Neuronal stem cell (in vitro differentiated cells): ENCODE measurements at regions not wholly inside any gene's neighbourhood (a gene's known extent, or its start where the extent isn't known, plus 50 kb on each side); places are given as distances from the start of the nearest gene placed in this dataset.
A peak's percentile ranks its signal among the peaks of the same experiment; 100 is the strongest.

Experiments used
- DNase-seq: peaks from one replicate; pipeline ENCODE4 v3.0.0-alpha.2; 2013; ENCODE audit warnings: low spot score
- H2AFZ ChIP-seq: one replicate; pipeline ENCODE4 v1.6.1; 2013; ENCODE audit warnings: mild to moderate bottlenecking, low read length, inconsistent platforms
- H2AK5ac ChIP-seq: 2 replicates; pipeline ENCODE4 v1.6.1; 2013; ENCODE audit warnings: low read depth, mild to moderate bottlenecking, inconsistent platforms, low read length, moderate library complexity, mixed read lengths
- H2BK120ac ChIP-seq: 2 replicates; pipeline ENCODE4 v1.6.1; 2013; ENCODE audit warnings: low read depth, mild to moderate bottlenecking, inconsistent platforms, low read length, moderate library complexity, mixed read lengths
- H2BK12ac ChIP-seq: one replicate; pipeline ENCODE4 v1.6.1; 2013; ENCODE audit warnings: low read length, inconsistent platforms
- H2BK15ac ChIP-seq: 2 replicates; pipeline ENCODE4 v1.6.1; 2013; ENCODE audit warnings: mild to moderate bottlenecking, low read length, inconsistent platforms, mixed read lengths
- H2BK5ac ChIP-seq: one replicate; pipeline ENCODE4 v1.6.1; 2013; ENCODE audit warnings: inconsistent platforms, mild to moderate bottlenecking, low read length, moderate library complexity
- H3K14ac ChIP-seq: one replicate; pipeline ENCODE4 v1.6.1; 2013; ENCODE audit warnings: low read length, inconsistent platforms
- H3K18ac ChIP-seq: 2 replicates; pipeline ENCODE4 v1.6.1; 2013; ENCODE audit warnings: low read length, inconsistent platforms
- H3K23ac ChIP-seq: 2 replicates; pipeline ENCODE4 v1.6.1; 2013; ENCODE audit warnings: low read depth, mild to moderate bottlenecking, mixed read lengths, low read length, inconsistent platforms; ENCODE audit not compliant: poor library complexity
- H3K27ac ChIP-seq: replicated peaks from 3 replicates; pipeline ENCODE4 v1.5.1; 2013; ENCODE audit warnings: low read length, inconsistent platforms
- H3K27me3 ChIP-seq, 3 experiments: 2 replicates each; pipeline ENCODE4 v1.6.1; 2013; ENCODE audit warnings: low read length in 3 of 3, mild to moderate bottlenecking in 2 of 3, inconsistent platforms in 1 of 3, low read depth in 1 of 3, mixed read lengths in 1 of 3, moderate library complexity in 1 of 3; ENCODE audit not compliant: control insufficient read depth in 3 of 3, insufficient read depth in 3 of 3
- H3K36me3 ChIP-seq, 2 donors: replicated peaks in 1 of 2; 2 replicates each; pipeline ENCODE4 v1.6.1; 2013; ENCODE audit warnings: low read length in 2 of 2; ENCODE audit not compliant: control insufficient read depth in 2 of 2, insufficient read depth in 2 of 2
- H3K4ac ChIP-seq: 2 replicates; pipeline ENCODE4 v1.6.1; 2013; ENCODE audit warnings: inconsistent platforms, mild to moderate bottlenecking, low read length, moderate library complexity
- H3K4me1 ChIP-seq, 2 donors: 1 replicate in 1 of 2; 2 replicates in 1 of 2; pipeline ENCODE4 v1.6.1; 2013; ENCODE audit warnings: low read length in 2 of 2, low read depth in 1 of 2; ENCODE audit not compliant: control insufficient read depth in 2 of 2, insufficient read depth in 1 of 2
- H3K4me2 ChIP-seq: one replicate; pipeline ENCODE4 v1.6.1; 2013; ENCODE audit warnings: mild to moderate bottlenecking, low read length, inconsistent platforms; ENCODE audit not compliant: insufficient read depth, poor library complexity, severe bottlenecking
- H3K4me3 ChIP-seq, 2 donors: 2 replicates each; pipeline ENCODE4 v1.5.1; 2013; ENCODE audit warnings: low read length in 2 of 2, mild to moderate bottlenecking in 2 of 2, inconsistent platforms in 1 of 2, moderate library complexity in 1 of 2
- H3K79me1 ChIP-seq: one replicate; pipeline ENCODE4 v1.6.1; 2013; ENCODE audit warnings: low read depth, mild to moderate bottlenecking, inconsistent platforms, low read length, moderate library complexity
- H3K9ac ChIP-seq: one replicate; pipeline ENCODE4 v1.6.1; 2013; ENCODE audit warnings: mild to moderate bottlenecking, low read depth, low read length, inconsistent platforms; ENCODE audit not compliant: poor library complexity
- H3K9me3 ChIP-seq, 2 donors: replicated peaks in 1 of 2; 2 replicates each; pipeline versions ENCODE3 to v1.6.1; 2013; ENCODE audit warnings: low read length in 2 of 2, mild to moderate bottlenecking in 2 of 2, inconsistent platforms in 1 of 2, low read depth in 1 of 2, mixed read lengths in 1 of 2, moderate library complexity in 1 of 2; ENCODE audit not compliant: control insufficient read depth in 2 of 2, insufficient read depth in 1 of 2
- H4K8ac ChIP-seq: one replicate; pipeline ENCODE4 v1.6.1; 2013; ENCODE audit warnings: low read depth, mild to moderate bottlenecking, inconsistent platforms, low read length, moderate library complexity
- H4K91ac ChIP-seq: one replicate; pipeline ENCODE4 v1.6.1; 2013; ENCODE audit warnings: low read length, low read depth, mild to moderate bottlenecking, inconsistent platforms; ENCODE audit not compliant: poor library complexity
- WGBS, 2 donors: extraction: QIAGEN DNeasy Blood & Tissue Kit; methylation state at CpG; one replicate each; pipeline ENCODE4 v1.1.7; 2013; ENCODE audit warnings: missing lambda C conversion rate in 2 of 2, mixed read lengths in 1 of 2; ENCODE audit not compliant: insufficient read length in 2 of 2, insufficient replicate concordance in 1 of 2; ENCODE audit errors: extremely low coverage in 2 of 2; 5-methylcytosine and 5-hydroxymethylcytosine counted together

GRCh38 chr12:43066471-43066870 is 476.9 kb upstream of the PRICKLE1 start:
- WGBS, 2 donors = 100% methylated on average over 1 of the region's 2 CpGs
- Histone ChIP-seq H3K9ac (no peak overlapping the region), H3K18ac (no peak overlapping the region), H3K4me3 (no peak overlapping the region), H2AFZ (peak overlapping the region; percentile 31), H2BK120ac (no peak overlapping the region), H4K8ac (no peak overlapping the region), H3K4me2 (no peak overlapping the region), H3K27ac (no peak overlapping the region), H3K4ac (no peak overlapping the region), H3K9me3 (peaks cover 1 to 3% of the 10 kb centered on the region in 2 donors), H3K27me3 (no peaks in the 10 kb centered on the region), H3K36me3 (no peaks in the 10 kb centered on the region), H2BK5ac (no peak overlapping the region), H3K4me1 (peaks cover 6 to 9% of the 10 kb centered on the region in 2 donors), H2AK5ac (no peak overlapping the region), H3K14ac (no peak overlapping the region), H3K23ac (no peak overlapping the region), H4K91ac (no peak overlapping the region), H3K79me1 (no peaks in the 10 kb centered on the region), H2BK15ac (no peak overlapping the region), H2BK12ac (no peak overlapping the region)
- DNase-seq = peak; percentile 11

GRCh38 chr12:43063650-43064049 is 474.1 kb upstream of the PRICKLE1 start:
- Histone ChIP-seq H3K14ac (no peak overlapping the region), H2BK120ac (no peak overlapping the region), H2AFZ (no peak overlapping the region), H4K8ac (no peak overlapping the region), H3K9ac (no peak overlapping the region), H3K9me3 (peaks cover 1 to 3% of the 10 kb centered on the region in 2 donors), H3K4me2 (no peak overlapping the region), H3K4ac (no peak overlapping the region), H3K18ac (no peak overlapping the region), H2AK5ac (no peak overlapping the region), H2BK15ac (no peak overlapping the region), H3K27me3 (no peaks in the 10 kb centered on the region), H3K27ac (no peak overlapping the region), H3K4me3 (no peak overlapping the region), H3K4me1 (peaks cover 6% of the 10 kb centered on the region in 2 donors), H3K23ac (no peak overlapping the region), H4K91ac (no peak overlapping the region), H3K36me3 (no peaks in the 10 kb centered on the region), H2BK12ac (no peak overlapping the region), H3K79me1 (no peaks in the 10 kb centered on the region), H2BK5ac (no peak overlapping the region)
- no CpG with 5 or more reads among the region's 3 CpGs for WGBS, 2 donors
- no peak for DNase-seq

- Histone ChIP-seq H3K79me1 (no peaks in the 10 kb centered on the region), H3K36me3 (no peaks in the 10 kb centered on the region), H3K4me1 (peaks cover 6% of the 10 kb centered on the region in 2 donors), H2AK5ac (no peak overlapping the region), H3K18ac (no peak overlapping the region), H3K27me3 (no peaks in the 10 kb centered on the region), H3K9ac (no peak overlapping the region), H2BK120ac (no peak overlapping the region), H2BK12ac (no peak overlapping the region), H3K4me3 (no peak overlapping the region), H3K14ac (no peak overlapping the region), H2BK5ac (no peak overlapping the region), H3K4ac (no peak overlapping the region), H4K8ac (no peak overlapping the region), H3K9me3 (no peaks in the 10 kb centered on the region), H2AFZ (peak overlapping the region; percentile 25), H3K27ac (no peak overlapping the region), H4K91ac (no peak overlapping the region), H3K23ac (no peak overlapping the region), H3K4me2 (no peak overlapping the region), H2BK15ac (no peak overlapping the region)
- no peak for DNase-seq
- no CpG with 5 or more reads among the region's 1 CpG for WGBS, 2 donors
Measured at GRCh38 chr12:43062201-43062895, 472.8 kb upstream of the PRICKLE1 start.

- H2BK120ac ChIP-seq = no peak overlapping the region
- no peak overlapping the region for H4K91ac ChIP-seq
- H3K4me2 ChIP-seq = no peak overlapping the region
- no peak overlapping the region for H3K23ac ChIP-seq
- H3K14ac ChIP-seq = no peak overlapping the region
- no peak overlapping the region for H3K4me3 ChIP-seq
- no peak overlapping the region for H2BK5ac ChIP-seq
- H2BK12ac ChIP-seq = no peak overlapping the region
- H3K79me1 ChIP-seq = no peaks in the 10 kb centered on the region
- no peaks in the 10 kb centered on the region for H3K36me3 ChIP-seq
- no peak overlapping the region for H3K4ac ChIP-seq
- peaks cover 0 to 2% of the 10 kb centered on the region in 2 donors for H3K4me1 ChIP-seq
- no peak for DNase-seq
- no CpG with 5 or more reads among the region's 2 CpGs for WGBS, 2 donors
- H2AFZ ChIP-seq = no peak overlapping the region
- H2BK15ac ChIP-seq = no peak overlapping the region
- H3K9me3 ChIP-seq = no peaks in the 10 kb centered on the region
- no peak overlapping the region for H3K18ac ChIP-seq
- H3K27ac ChIP-seq = no peak overlapping the region
- no peak overlapping the region for H4K8ac ChIP-seq
- no peak overlapping the region for H2AK5ac ChIP-seq
- no peaks in the 10 kb centered on the region for H3K27me3 ChIP-seq
- no peak overlapping the region for H3K9ac ChIP-seq
Measured at GRCh38 chr12:43060742-43061141, 471.2 kb upstream of the PRICKLE1 start.
